Fibroblast of lung (primary cell): ENCODE measurements at regions not wholly inside any gene's neighbourhood (a gene's known extent, or its start where the extent isn't known, plus 50 kb on each side); places are given as distances from the start of the nearest gene placed in this dataset.

Experiments
- DNase-seq, 2 donors: peaks; one replicate each; pipeline versions ENCODE4 v3.0.0 to v3.0.0-alpha.2; 2010; ENCODE audit warnings: low read depth in 2 of 2
- H2AFZ ChIP-seq: 2 replicates; pipeline ENCODE4 v1.5.1; 2012; ENCODE audit warnings: low read length, control low read depth, inconsistent platforms
- H3K27ac ChIP-seq: 2 replicates; pipeline ENCODE4 v1.5.1; 2011; ENCODE audit warnings: low read length, control low read depth; ENCODE audit not compliant: insufficient read depth
- H3K27me3 ChIP-seq: 2 replicates; pipeline ENCODE4 v1.5.1; 2011; ENCODE audit warnings: mild to moderate bottlenecking, low read length; ENCODE audit not compliant: control insufficient read depth, insufficient read depth
- H3K36me3 ChIP-seq: 2 replicates; pipeline ENCODE4 v1.5.1; 2011; ENCODE audit warnings: low read length; ENCODE audit not compliant: control insufficient read depth, insufficient read depth
- H3K4me1 ChIP-seq: 2 replicates; pipeline ENCODE4 v1.5.1; 2011; ENCODE audit warnings: low read length; ENCODE audit not compliant: control insufficient read depth, insufficient read depth; ENCODE audit errors: extremely low read depth
- H3K4me2 ChIP-seq: 2 replicates; pipeline ENCODE4 v1.5.1; 2011; ENCODE audit warnings: low read length, control low read depth; ENCODE audit not compliant: insufficient read depth; ENCODE audit errors: extremely low read depth
- H3K4me3 ChIP-seq, 4 experiments: fragments of 200-600 bp in 1 of 4; sonication (generic) in 1 of 4; replicated peaks in 1 of 4; 2 replicates each; pipeline ENCODE4 v1.5.1; 2011 to 2016; ENCODE audit warnings: low read length in 4 of 4, low read depth in 3 of 4, mild to moderate bottlenecking in 3 of 4, control low read depth in 2 of 4, inconsistent platforms in 1 of 4, mixed read lengths in 1 of 4; ENCODE audit not compliant: insufficient read depth in 1 of 4; ENCODE audit errors: control extremely low read depth in 1 of 4
- H3K79me2 ChIP-seq: 2 replicates; pipeline ENCODE4 v1.5.1; 2012; ENCODE audit warnings: mild to moderate bottlenecking, low read length, inconsistent platforms; ENCODE audit not compliant: control insufficient read depth, insufficient read depth
- H3K9ac ChIP-seq: 2 replicates; pipeline ENCODE4 v1.5.1; 2011; ENCODE audit warnings: mild to moderate bottlenecking, low read length, control low read depth; ENCODE audit not compliant: insufficient read depth
- H3K9me3 ChIP-seq: 2 replicates; pipeline ENCODE4 v1.5.1; 2012; ENCODE audit warnings: low read depth, low read length; ENCODE audit not compliant: control insufficient read depth, insufficient read depth
- H4K20me1 ChIP-seq: 2 replicates; pipeline ENCODE4 v1.5.1; 2011; ENCODE audit warnings: low read length; ENCODE audit not compliant: control insufficient read depth, insufficient read depth; ENCODE audit errors: extremely low read depth
- EZH2 ChIP-seq: IDR thresholded peaks from 2 replicates; pipeline ENCODE4 v1.5.1; 2012; ENCODE audit warnings: low read length, control low read depth, mild to moderate bottlenecking; ENCODE audit errors: missing control alignments
- TF ChIP-seq, protein P1 (sequence below), 2 donors: IDR thresholded peaks in 1 of 2; conservative IDR thresholded peaks in 1 of 2; 1 replicate in 1 of 2; 2 replicates in 1 of 2; pipeline ENCODE4 v1.5.1; 2011 to 2012; ENCODE audit warnings: low read length in 2 of 2, control low read depth in 1 of 2, inconsistent platforms in 1 of 2, low read depth in 1 of 2, mild to moderate bottlenecking in 1 of 2

DNA sequence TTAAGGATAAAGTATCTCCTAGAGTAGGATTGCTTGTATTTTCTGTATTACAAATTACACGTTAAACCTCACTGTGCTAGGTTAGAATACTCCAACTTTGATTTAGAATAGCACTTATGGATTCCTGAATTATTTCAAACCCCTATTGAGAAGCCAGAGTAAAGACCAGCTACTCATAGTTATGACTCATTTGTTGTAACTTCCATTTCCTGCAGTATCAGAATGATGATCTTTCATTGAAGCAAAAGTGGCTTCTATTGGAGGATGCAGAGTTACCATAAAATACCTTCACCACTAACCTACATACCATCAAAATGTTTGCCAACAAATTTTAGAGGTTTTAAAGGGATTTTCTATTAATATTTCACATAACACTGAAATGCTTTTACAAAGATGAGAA lies 1322.7 kb upstream of the ALCAM start:
- H3K4me1 ChIP-seq: no peaks in the 10 kb centered on the region
- H3K9me3 ChIP-seq: no peaks in the 10 kb centered on the region
- no peak overlapping the region for H2AFZ ChIP-seq

DNA sequence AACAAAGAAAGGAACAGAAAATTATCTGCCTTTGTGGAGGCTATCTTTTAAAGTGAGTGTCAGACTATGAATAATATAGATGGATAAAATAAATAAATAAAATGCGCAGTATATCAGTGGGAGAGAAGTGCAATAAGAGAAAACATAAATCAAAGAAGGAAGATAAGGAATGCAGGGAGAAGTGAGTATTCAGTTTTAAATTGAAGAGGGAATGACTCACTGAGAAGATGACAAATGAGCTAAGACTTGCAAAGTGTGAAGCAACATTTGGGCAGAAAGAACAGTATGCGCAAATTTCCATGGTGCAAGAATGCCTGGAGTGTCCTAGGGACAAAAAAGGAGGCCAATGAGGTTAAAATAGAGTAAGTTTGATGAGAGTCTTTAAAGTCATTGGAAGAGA lies 1300.1 kb upstream of the ALCAM start:
- Histone ChIP-seq H2AFZ (no peak overlapping the region), H3K4me1 (no peaks in the 10 kb centered on the region), H3K9me3 (no peaks in the 10 kb centered on the region), H3K4me3 (no peak overlapping the region), H3K79me2 (no peaks in the 10 kb centered on the region), H3K36me3 (no peaks in the 10 kb centered on the region), H3K9ac (no peak overlapping the region), H4K20me1 (no peaks in the 10 kb centered on the region), H3K27ac (no peak overlapping the region), H3K4me2 (no peak overlapping the region), H3K27me3 (no peaks in the 10 kb centered on the region)
- peak; percentile 22 to 74 for DNase-seq
- TF ChIP-seq, protein P1, sequence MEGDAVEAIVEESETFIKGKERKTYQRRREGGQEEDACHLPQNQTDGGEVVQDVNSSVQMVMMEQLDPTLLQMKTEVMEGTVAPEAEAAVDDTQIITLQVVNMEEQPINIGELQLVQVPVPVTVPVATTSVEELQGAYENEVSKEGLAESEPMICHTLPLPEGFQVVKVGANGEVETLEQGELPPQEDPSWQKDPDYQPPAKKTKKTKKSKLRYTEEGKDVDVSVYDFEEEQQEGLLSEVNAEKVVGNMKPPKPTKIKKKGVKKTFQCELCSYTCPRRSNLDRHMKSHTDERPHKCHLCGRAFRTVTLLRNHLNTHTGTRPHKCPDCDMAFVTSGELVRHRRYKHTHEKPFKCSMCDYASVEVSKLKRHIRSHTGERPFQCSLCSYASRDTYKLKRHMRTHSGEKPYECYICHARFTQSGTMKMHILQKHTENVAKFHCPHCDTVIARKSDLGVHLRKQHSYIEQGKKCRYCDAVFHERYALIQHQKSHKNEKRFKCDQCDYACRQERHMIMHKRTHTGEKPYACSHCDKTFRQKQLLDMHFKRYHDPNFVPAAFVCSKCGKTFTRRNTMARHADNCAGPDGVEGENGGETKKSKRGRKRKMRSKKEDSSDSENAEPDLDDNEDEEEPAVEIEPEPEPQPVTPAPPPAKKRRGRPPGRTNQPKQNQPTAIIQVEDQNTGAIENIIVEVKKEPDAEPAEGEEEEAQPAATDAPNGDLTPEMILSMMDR (conservative IDR thresholded peaks at IDR 0.05 in 1 of 2, IDR thresholded peaks at IDR 0.05 in 1 of 2; ENCODE audit: low read depth in 1 of 2, low read length in 2 of 2): no peak

More for the DNA sequence above, 1322.7 kb upstream of the ALCAM start:
- no peak overlapping the region for H3K9ac ChIP-seq
- TF ChIP-seq EZH2: no peak
- no peak overlapping the region for H3K4me2 ChIP-seq
- no peaks in the 10 kb centered on the region for H4K20me1 ChIP-seq
- DNase-seq: peak in 1 of 2 donors; percentile 19
- no peaks in the 10 kb centered on the region for H3K36me3 ChIP-seq
- H3K27me3 ChIP-seq: no peaks in the 10 kb centered on the region
- H3K4me3 ChIP-seq: no peak overlapping the region
- H3K27ac ChIP-seq: no peak overlapping the region
- H3K79me2 ChIP-seq: no peaks in the 10 kb centered on the region

DNA sequence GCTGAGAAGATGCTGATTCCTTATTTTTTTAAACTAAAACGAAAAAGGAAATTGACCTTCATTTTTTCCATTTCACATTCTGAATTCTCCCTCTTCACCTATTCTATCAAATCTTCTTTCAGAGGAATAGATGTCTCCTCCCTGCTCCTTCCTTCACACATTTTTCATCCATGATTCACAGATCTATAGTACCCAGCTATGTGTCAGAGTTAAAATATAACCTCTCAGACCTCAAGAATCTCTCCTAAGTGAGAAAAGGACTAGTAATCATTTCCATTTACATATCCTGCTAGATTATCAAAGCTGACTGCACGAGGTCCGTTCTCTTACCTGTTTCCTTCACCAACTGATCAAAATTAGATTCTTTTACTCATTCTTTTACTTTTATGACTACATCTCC lies 1297.6 kb upstream of the ALCAM start:
- H3K9ac ChIP-seq: no peak overlapping the region
- H3K36me3 ChIP-seq: no peaks in the 10 kb centered on the region
- H2AFZ ChIP-seq: no peak overlapping the region
- H3K27me3 ChIP-seq: no peaks in the 10 kb centered on the region
- peak in 1 of 2 donors; percentile 48 for DNase-seq
- no peaks in the 10 kb centered on the region for H4K20me1 ChIP-seq
- no peak for TF ChIP-seq EZH2
- TF ChIP-seq, protein P1 (conservative IDR thresholded peaks at IDR 0.05 in 1 of 2, IDR thresholded peaks at IDR 0.05 in 1 of 2; ENCODE audit: low read depth in 1 of 2, low read length in 2 of 2): no peak
- H3K4me3 ChIP-seq: no peak overlapping the region
- no peak overlapping the region for H3K27ac ChIP-seq
- no peaks in the 10 kb centered on the region for H3K9me3 ChIP-seq
- no peaks in the 10 kb centered on the region for H3K4me1 ChIP-seq
- no peaks in the 10 kb centered on the region for H3K79me2 ChIP-seq
- no peak overlapping the region for H3K4me2 ChIP-seq
